HepG2 (cell line): ENCODE measurements at regions not wholly inside any gene's neighbourhood (a gene's known extent, or its start where the extent isn't known, plus 50 kb on each side); places are given as distances from the start of the nearest gene placed in this dataset.

Experiments
- ATAC-seq: fragments of 200-7000 bp; cut with Tn5 transposase; 3 replicates; pipeline ENCODE4 v1.9.1; 2020; ENCODE audit warnings: mild to moderate bottlenecking, moderate library complexity
- BruUV-seq: library from RNA; stranded (reverse); fragments of 400-500 nt; replicated peaks from 2 replicates; lab custom pipeline; 2021; lab: Mats Ljungman, UMichigan
- CTCF ChIA-PET: fragments of 300-600 bp; formaldehyde crosslinking; extraction: SDS; loops from one replicate; lab custom pipeline; 2021; ENCODE audit warnings: low total read pairs, inconsistent platforms, low intra/inter-chr PET ratio; lab: Yijun Ruan, JAX
- POLR2A ChIA-PET: fragments of 350-600 bp; sonication (Branson Sonifier 250); formaldehyde crosslinking; loops from one replicate; lab custom pipeline; 2020; ENCODE audit warnings: antibody characterized with exemption, inconsistent platforms; lab: Yijun Ruan, JAX
- DNase-seq: peaks from one replicate; pipeline ENCODE4 v3.0.0-alpha.2; 2015; ENCODE audit warnings: low spot score
- FAIRE-seq: peaks from 3 replicates; lab custom pipeline; 2011; peaks lifted over from hg19 to GRCh38; lab: Jason Lieb, UNC
- H2AFZ ChIP-seq: one replicate; pipeline ENCODE4 v1.6.1; 2011; ENCODE audit warnings: low read length, inconsistent platforms
- H3K27ac ChIP-seq: fragments of 300-600 bp; 3 replicates; pipeline ENCODE4 v1.8.0; 2011; ENCODE audit warnings: mixed run types, mild to moderate bottlenecking, mixed read lengths, low read length, inconsistent platforms; ENCODE audit not compliant: insufficient read depth; ENCODE audit errors: extremely low read length
- H3K27me3 ChIP-seq, 2 experiments: fragments of 200-600 bp in 1 of 2; 2 replicates in 1 of 2; 3 replicates in 1 of 2; pipeline versions ENCODE4 v1.6.0 to v1.8.0; 2011; ENCODE audit warnings: low read length in 2 of 2, mild to moderate bottlenecking in 2 of 2, moderate library complexity in 2 of 2, inconsistent platforms in 1 of 2; ENCODE audit not compliant: insufficient read depth in 2 of 2, control insufficient read depth in 1 of 2
- H3K36me3 ChIP-seq, 2 experiments: fragments of 200-600 bp in 1 of 2; replicated peaks in 1 of 2; 2 replicates in 1 of 2; 3 replicates in 1 of 2; pipeline versions ENCODE4 v1.5.1 to v1.8.0; 2011; ENCODE audit warnings: low read length in 2 of 2, inconsistent platforms in 1 of 2; ENCODE audit not compliant: insufficient read depth in 2 of 2, control insufficient read depth in 1 of 2
- H3K4me1 ChIP-seq: 2 replicates; pipeline ENCODE4 v1.5.1; 2012; ENCODE audit warnings: low read length, inconsistent platforms; ENCODE audit not compliant: insufficient read depth
- H3K4me2 ChIP-seq: 2 replicates; pipeline ENCODE4 v1.6.0; 2011; ENCODE audit warnings: low read depth, low read length, inconsistent platforms
- H3K4me3 ChIP-seq, 3 experiments: fragments of 200-600 bp in 1 of 3; sonication (generic), shearing (Covaris generic) in 1 of 3; replicated peaks in 1 of 3; 2 replicates each; pipeline ENCODE4 v1.5.1; 2011 to 2016; ENCODE audit warnings: low read length in 3 of 3, inconsistent platforms in 2 of 3, low read depth in 2 of 3, mild to moderate bottlenecking in 2 of 3, control low read depth in 1 of 3, mixed read lengths in 1 of 3; ENCODE audit not compliant: insufficient read depth in 1 of 3
- H3K79me2 ChIP-seq: one replicate; pipeline ENCODE4 v1.6.1; 2011; ENCODE audit warnings: low read length, inconsistent platforms; ENCODE audit not compliant: insufficient read depth
- H3K9ac ChIP-seq: 2 replicates; pipeline ENCODE4 v1.6.0; 2011; ENCODE audit warnings: mild to moderate bottlenecking, low read depth, low read length, inconsistent platforms; ENCODE audit not compliant: insufficient read depth
- H3K9me3 ChIP-seq: 2 replicates; pipeline ENCODE4 v1.5.1; 2012; ENCODE audit warnings: mild to moderate bottlenecking, low read length
- H4K20me1 ChIP-seq: 2 replicates; pipeline ENCODE4 v1.6.0; 2011; ENCODE audit warnings: inconsistent platforms, mild to moderate bottlenecking, low read length, moderate library complexity; ENCODE audit not compliant: insufficient read depth
- FOXM1 ChIP-seq: sonication (generic); formaldehyde crosslinking; IDR thresholded peaks from 2 replicates; pipeline ENCODE4 v1.5.0; 2020; ENCODE audit warnings: missing genetic modification reagents
- REL ChIP-seq: sonication (generic); formaldehyde crosslinking; conservative IDR thresholded peaks from 2 replicates; pipeline ENCODE4 v1.8.0; 2022; ENCODE audit warnings: mild to moderate bottlenecking, missing genetic modification reagents, moderate library complexity
- SIN3A ChIP-seq: IDR thresholded peaks from 2 replicates; pipeline ENCODE4 v1.6.1; 2011; ENCODE audit warnings: low read depth, mild to moderate bottlenecking, control low read depth, low read length, borderline replicate concordance
- TBX3 ChIP-seq: fragments of 450-650 bp; IDR thresholded peaks from 2 replicates; pipeline ENCODE4 v1.6.1; 2017; ENCODE audit warnings: antibody characterized with exemption, mild to moderate bottlenecking, inconsistent platforms, borderline replicate concordance
- WGBS: methylation state at CpG from one replicate; pipeline ENCODE4 v1.1.6; 2017; ENCODE audit warnings: low lambda C conversion rate; 5-methylcytosine and 5-hydroxymethylcytosine counted together
- in situ Hi-C: cut with HindIII; loops from 2 replicates; pipeline ENCODE4 v1.10.0; 2017; ENCODE audit warnings: low pct_unique_long_range_greater_than_20kb; ENCODE audit not compliant: extremely low pct_ligation_motif_present
- intact Hi-C: fragments of 100-400 bp; cut with micrococcal nuclease; formaldehyde crosslinking; loops from one replicate; pipeline ENCODE4 v1.10.0; 2022; ENCODE audit not compliant: unreplicated experiment
- TF ChIP-seq, protein P1 (sequence below): sonication (generic); formaldehyde crosslinking; conservative IDR thresholded peaks from 2 replicates; pipeline ENCODE4 v1.4.0; 2020; ENCODE audit warnings: missing genetic modification reagents
- TF ChIP-seq, protein P2 (sequence below): IDR thresholded peaks from 2 replicates; pipeline ENCODE4 v1.6.1; 2018; ENCODE audit warnings: missing genetic modification reagents
- TF ChIP-seq, protein P3 (sequence below): sonication (generic); formaldehyde crosslinking; IDR thresholded peaks from 2 replicates; pipeline ENCODE4 v1.5.0; 2020; ENCODE audit warnings: missing genetic modification reagents

DNA sequence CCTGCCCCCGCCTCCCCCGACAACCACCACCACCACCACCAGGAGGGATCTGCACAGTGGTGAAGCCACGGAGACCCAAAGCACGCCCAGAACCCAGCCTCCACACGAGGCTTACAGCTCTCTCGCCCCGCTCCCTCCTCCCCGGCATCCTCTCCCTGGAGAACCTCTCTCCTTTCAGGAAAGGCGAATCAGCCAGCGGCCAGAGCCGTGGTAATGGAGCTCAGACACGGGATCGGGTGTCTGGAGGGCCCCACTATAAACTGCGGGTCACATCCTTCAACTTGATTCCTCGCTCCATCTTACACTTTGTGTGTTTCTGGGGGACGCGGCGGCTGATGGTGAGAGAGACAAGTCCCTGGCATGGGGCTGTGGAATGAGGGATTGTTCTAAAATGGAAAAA, 271.5 kb upstream of the SIX2 start:
- Histone ChIP-seq H3K4me3 (no peak overlapping the region), H4K20me1 (no peaks in the 10 kb centered on the region), H3K27me3 (peaks cover 0 to 39% of the 10 kb centered on the region in 2 experiments; a peak in 4 of 5 replicates), H3K27ac (no peak overlapping the region), H3K9ac (no peak overlapping the region), H3K4me2 (no peak overlapping the region), H3K79me2 (no peaks in the 10 kb centered on the region), H3K36me3 (no peaks in the 10 kb centered on the region), H2AFZ (no peak overlapping the region), H3K4me1 (peaks cover 38% of the 10 kb centered on the region), H3K9me3 (no peaks in the 10 kb centered on the region)
- BruUV-seq, result no TSS peak
- FAIRE-seq, result no peak
- TF ChIP-seq, protein P1, sequence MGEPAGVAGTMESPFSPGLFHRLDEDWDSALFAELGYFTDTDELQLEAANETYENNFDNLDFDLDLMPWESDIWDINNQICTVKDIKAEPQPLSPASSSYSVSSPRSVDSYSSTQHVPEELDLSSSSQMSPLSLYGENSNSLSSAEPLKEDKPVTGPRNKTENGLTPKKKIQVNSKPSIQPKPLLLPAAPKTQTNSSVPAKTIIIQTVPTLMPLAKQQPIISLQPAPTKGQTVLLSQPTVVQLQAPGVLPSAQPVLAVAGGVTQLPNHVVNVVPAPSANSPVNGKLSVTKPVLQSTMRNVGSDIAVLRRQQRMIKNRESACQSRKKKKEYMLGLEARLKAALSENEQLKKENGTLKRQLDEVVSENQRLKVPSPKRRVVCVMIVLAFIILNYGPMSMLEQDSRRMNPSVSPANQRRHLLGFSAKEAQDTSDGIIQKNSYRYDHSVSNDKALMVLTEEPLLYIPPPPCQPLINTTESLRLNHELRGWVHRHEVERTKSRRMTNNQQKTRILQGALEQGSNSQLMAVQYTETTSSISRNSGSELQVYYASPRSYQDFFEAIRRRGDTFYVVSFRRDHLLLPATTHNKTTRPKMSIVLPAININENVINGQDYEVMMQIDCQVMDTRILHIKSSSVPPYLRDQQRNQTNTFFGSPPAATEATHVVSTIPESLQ (CRISPR knock-in tag), result no peak
- TF ChIP-seq TBX3 (no peak), SIN3A (no peak), REL (CRISPR knock-in tag) (no peak), FOXM1 (no peak)
- TF ChIP-seq, protein P2, sequence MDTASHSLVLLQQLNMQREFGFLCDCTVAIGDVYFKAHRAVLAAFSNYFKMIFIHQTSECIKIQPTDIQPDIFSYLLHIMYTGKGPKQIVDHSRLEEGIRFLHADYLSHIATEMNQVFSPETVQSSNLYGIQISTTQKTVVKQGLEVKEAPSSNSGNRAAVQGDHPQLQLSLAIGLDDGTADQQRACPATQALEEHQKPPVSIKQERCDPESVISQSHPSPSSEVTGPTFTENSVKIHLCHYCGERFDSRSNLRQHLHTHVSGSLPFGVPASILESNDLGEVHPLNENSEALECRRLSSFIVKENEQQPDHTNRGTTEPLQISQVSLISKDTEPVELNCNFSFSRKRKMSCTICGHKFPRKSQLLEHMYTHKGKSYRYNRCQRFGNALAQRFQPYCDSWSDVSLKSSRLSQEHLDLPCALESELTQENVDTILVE (CRISPR knock-in tag), result no peak
- TF ChIP-seq, protein P3, sequence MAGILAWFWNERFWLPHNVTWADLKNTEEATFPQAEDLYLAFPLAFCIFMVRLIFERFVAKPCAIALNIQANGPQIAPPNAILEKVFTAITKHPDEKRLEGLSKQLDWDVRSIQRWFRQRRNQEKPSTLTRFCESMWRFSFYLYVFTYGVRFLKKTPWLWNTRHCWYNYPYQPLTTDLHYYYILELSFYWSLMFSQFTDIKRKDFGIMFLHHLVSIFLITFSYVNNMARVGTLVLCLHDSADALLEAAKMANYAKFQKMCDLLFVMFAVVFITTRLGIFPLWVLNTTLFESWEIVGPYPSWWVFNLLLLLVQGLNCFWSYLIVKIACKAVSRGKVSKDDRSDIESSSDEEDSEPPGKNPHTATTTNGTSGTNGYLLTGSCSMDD (CRISPR knock-in tag), result no peak
- intact Hi-C loops (no loop called here), in situ Hi-C loops (no loop called here)
- POLR2A ChIA-PET, result interaction anchor here (1.4 kb wide), 1 partner anchor 19 kb away, joined by 3 read pairs; no protein-coding TSS in a partner anchor
- no peak for DNase-seq
- ATAC-seq, result peak; percentile 24; the same call in 1 of the 3 replicates
- CTCF ChIA-PET, result no interaction called here
- WGBS, result 82% methylated on average over 18 of the region's 18 CpGs
